ENCODE measurements at regions not wholly inside any gene's neighbourhood (a gene's known extent, or its start where the extent isn't known, plus 50 kb on each side); places are given as distances from the start of the nearest gene placed in this dataset.

- Mint-ChIP-seq H3K4me1 (no peaks in the 10 kb centered on the region), H3K27ac (no peak overlapping the region), H3K4me3 (no peak overlapping the region), H3K27me3 (ENCODE audit: insufficient read depth, low read depth, poor library complexity) (no peaks in the 10 kb centered on the region), H3K9me3 (no peaks in the 10 kb centered on the region; the same call in 2 of the 3 replicates), H3K36me3 (ENCODE audit: low read depth) (no peaks in the 10 kb centered on the region)
- TF ChIP-seq REST (IDR thresholded peaks at IDR 0.05; ENCODE audit: unreplicated experiment) (no peak), ZNF462 (CRISPR knock-in tag; IDR thresholded peaks at IDR 0.05) (no peak), CREB1 (CRISPR knock-in tag; IDR thresholded peaks at IDR 0.05; ENCODE audit: low read depth) (no peak), POLR2AphosphoS5 (IDR thresholded peaks at IDR 0.05; ENCODE audit: low read depth) (no peak), NANOG (IDR thresholded peaks at IDR 0.05; ENCODE audit: borderline replicate concordance) (no peak), ZNF331 (CRISPR knock-in tag; IDR thresholded peaks at IDR 0.05; ENCODE audit: low read depth) (no peak), EZH2phosphoT487 (IDR thresholded peaks at IDR 0.05; ENCODE audit: unreplicated experiment) (no peak), CTCF (conservative IDR thresholded peaks at IDR 0.05; ENCODE audit: low read depth in 2 of 2) (no peak), ETS1 (IDR thresholded peaks at IDR 0.05) (no peak), STAT1 (IDR thresholded peaks at IDR 0.05; ENCODE audit: unreplicated experiment) (no peak), JUNB (IDR thresholded peaks at IDR 0.05; ENCODE audit: unreplicated experiment) (no peak), ZNF114 (CRISPR knock-in tag; IDR thresholded peaks at IDR 0.05) (no peak), EZH2 (IDR thresholded peaks at IDR 0.05; ENCODE audit: low read depth, unreplicated experiment) (no peak)
- no peaks in the 10 kb centered on the region for H3K36me3 ChIP-seq (ENCODE audit: insufficient read depth)
- no peaks in the 10 kb centered on the region for H3F3A ChIP-seq (replicated peaks; ENCODE audit: low read depth)
- H3K27me3 ChIP-seq (ENCODE audit: insufficient read depth): no peaks in the 10 kb centered on the region
- no peak overlapping the region for H3K4me3 ChIP-seq
- H3K4me1 ChIP-seq (ENCODE audit: insufficient read depth): no peaks in the 10 kb centered on the region
- no peaks in the 10 kb centered on the region for H3K79me2 ChIP-seq (replicated peaks; ENCODE audit: insufficient read depth)
- H2AFZ ChIP-seq: no peak overlapping the region; the same call in 1 of the 2 replicates
- no peak overlapping the region for H3K4me2 ChIP-seq
- ATAC-seq: no peak
- no peaks in the 10 kb centered on the region; the same call in 1 of the 2 replicates for H3K9me2 ChIP-seq (ENCODE audit: insufficient read depth)
- no peak for DNase-seq (ENCODE audit: low spot score)
- no peaks in the 10 kb centered on the region for H4K20me1 ChIP-seq (replicated peaks; ENCODE audit: insufficient read depth)
- H3K27ac ChIP-seq (ENCODE audit: low read depth): no peak overlapping the region
Observed at GRCh38 chr15:87293031-87293430, 963.5 kb downstream of the NTRK3 start.
